Common myeloid progenitor, CD34-positive (primary cell): ENCODE measurements at regions not wholly inside any gene's neighbourhood (a gene's known extent, or its start where the extent isn't known, plus 50 kb on each side); places are given as distances from the start of the nearest gene placed in this dataset.

Experiments
- CTCF ChIA-PET: fragments of 350-600 bp; sonication (Branson Sonifier 250); formaldehyde crosslinking; loops from one replicate; lab custom pipeline; 2021; ENCODE audit warnings: antibody characterized with exemption; lab: Charles Lee
- POLR2A ChIA-PET: fragments of 350-600 bp; sonication (Branson Sonifier 250); formaldehyde crosslinking; loops from one replicate; lab custom pipeline; 2021; ENCODE audit warnings: antibody characterized with exemption; lab: Charles Lee
- DNase-seq, 3 donors: peaks; one replicate each; pipeline versions ENCODE4 v3.0.0 to v3.0.0-alpha.2; 2013
- H3K27ac ChIP-seq, 2 experiments: 1 replicate in 1 of 2; 2 replicates in 1 of 2; pipeline ENCODE4 v1.7.0; 2013; ENCODE audit warnings: inconsistent platforms in 2 of 2, low read length in 2 of 2, mild to moderate bottlenecking in 2 of 2, low read depth in 1 of 2, moderate library complexity in 1 of 2; ENCODE audit not compliant: severe bottlenecking in 2 of 2, insufficient read depth in 1 of 2, poor library complexity in 1 of 2
- H3K27me3 ChIP-seq, 5 experiments: replicated peaks in 2 of 5; 1 replicate in 3 of 5; 2 replicates in 2 of 5; pipeline versions ENCODE4 v1.6.1 to v1.7.0; 2013; ENCODE audit warnings: low read length in 4 of 5, mild to moderate bottlenecking in 2 of 5, moderate library complexity in 2 of 5, inconsistent platforms in 1 of 5; ENCODE audit not compliant: insufficient read depth in 5 of 5, control insufficient read depth in 4 of 5
- H3K36me3 ChIP-seq, 4 experiments: 1 replicate in 2 of 4; 2 replicates in 2 of 4; pipeline versions ENCODE4 v1.6.1 to v1.7.0; 2013; ENCODE audit warnings: low read length in 3 of 4, control low read depth in 1 of 4, mild to moderate bottlenecking in 1 of 4; ENCODE audit not compliant: control insufficient read depth in 4 of 4, insufficient read depth in 4 of 4
- H3K4me1 ChIP-seq, 4 experiments: 1 replicate in 3 of 4; 2 replicates in 1 of 4; pipeline versions ENCODE4 v1.6.1 to v1.7.1; 2013; ENCODE audit warnings: low read length in 3 of 4, mild to moderate bottlenecking in 3 of 4, control low read depth in 1 of 4, inconsistent platforms in 1 of 4, moderate library complexity in 1 of 4; ENCODE audit not compliant: control insufficient read depth in 4 of 4, insufficient read depth in 4 of 4; ENCODE audit errors: control extremely low read depth in 1 of 4
- H3K4me3 ChIP-seq, 7 experiments: 1 replicate in 4 of 7; 2 replicates in 3 of 7; pipeline versions ENCODE4 v1.5.1 to v1.7.0; 2013; ENCODE audit warnings: mild to moderate bottlenecking in 7 of 7, low read length in 6 of 7, moderate library complexity in 6 of 7, inconsistent platforms in 2 of 7, low read depth in 2 of 7, control low read depth in 1 of 7; ENCODE audit not compliant: insufficient read depth in 4 of 7, control insufficient read depth in 1 of 7; ENCODE audit errors: extremely low read depth in 1 of 7
- H3K9me3 ChIP-seq, 5 experiments: 1 replicate in 4 of 5; 2 replicates in 1 of 5; pipeline versions ENCODE4 v1.6.1 to v1.7.1; 2013; ENCODE audit warnings: low read length in 4 of 5, mild to moderate bottlenecking in 2 of 5, inconsistent platforms in 1 of 5, low read depth in 1 of 5, moderate library complexity in 1 of 5; ENCODE audit not compliant: control insufficient read depth in 4 of 5, insufficient read depth in 2 of 5; ENCODE audit errors: control extremely low read depth in 1 of 5
- WGBS: methylation state at CpG from one replicate; pipeline ENCODE4 v1.1.5; 2013; ENCODE audit not compliant: insufficient coverage; 5-methylcytosine and 5-hydroxymethylcytosine counted together

DNA sequence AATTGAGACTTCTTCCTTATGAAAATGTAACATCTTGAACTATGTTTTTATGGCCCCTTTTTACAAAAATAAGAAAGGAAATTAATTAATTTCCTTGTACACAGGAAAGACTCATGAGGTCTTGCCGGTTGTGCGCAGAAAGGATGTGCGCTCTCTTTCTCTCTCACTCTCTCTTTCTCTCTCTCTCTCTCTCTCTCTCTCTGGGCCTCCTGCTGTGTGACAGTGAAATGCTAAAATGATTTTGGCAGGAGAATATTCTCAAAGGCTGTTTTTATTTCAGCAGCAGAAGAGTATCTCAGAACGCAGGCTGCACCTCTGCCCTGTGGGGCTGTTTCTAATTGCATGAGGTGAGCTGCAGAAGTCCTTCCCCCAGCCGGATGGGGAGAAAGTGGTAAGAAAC is 349.0 kb downstream of the MID1IP1 start:
- ChIA-PET CTCF (interaction anchor here (0.8 to 4.6 kb wide), 7 partner anchors 8 to 394 kb away, joined by 3 to 21 read pairs (median 5); no protein-coding TSS in a partner anchor), POLR2A (no interaction called here)
- no peak for DNase-seq
- Histone ChIP-seq H3K9me3 (no peaks in the 10 kb centered on the region), H3K4me1 (peaks cover 0 to 15% (median 6%) of the 10 kb centered on the region in 4 experiments), H3K27me3 (no peaks in the 10 kb centered on the region), H3K36me3 (no peaks in the 10 kb centered on the region), H3K4me3 (no peak overlapping the region), H3K27ac (no peak overlapping the region)
- WGBS, result 87% methylated on average over 2 of the region's 5 CpGs

DNA sequence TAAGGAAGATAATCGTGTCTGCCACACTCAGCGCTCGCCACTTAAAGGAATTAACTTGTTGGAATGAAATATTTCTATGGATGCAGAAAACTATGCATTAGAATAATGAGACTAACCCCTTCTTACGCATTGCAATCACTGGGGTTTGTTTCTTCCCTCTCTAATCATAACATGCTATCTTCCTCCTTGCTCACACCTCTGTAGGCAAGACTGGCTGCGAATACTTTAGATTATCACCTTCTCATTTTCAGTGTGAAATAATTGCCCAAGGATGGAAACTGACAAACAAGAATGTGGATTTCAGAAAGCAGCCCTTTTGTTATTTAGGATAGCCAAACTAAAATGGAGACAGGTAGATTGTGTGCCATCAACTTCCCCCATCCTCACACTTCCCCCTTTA is 349.4 kb downstream of the MID1IP1 start:
- no peak overlapping the region for H3K27ac ChIP-seq
- H3K4me3 ChIP-seq, result no peak overlapping the region
- H3K36me3 ChIP-seq, result no peaks in the 10 kb centered on the region
- CTCF ChIA-PET, result interaction anchor here (1.4 to 4.6 kb wide), 3 partner anchors 15 to 383 kb away, joined by 4 to 21 read pairs (median 5); no protein-coding TSS in a partner anchor
- WGBS, result 57% methylated on average over 1 of the region's 5 CpGs
- POLR2A ChIA-PET, result no interaction called here
- H3K4me1 ChIP-seq, result peaks cover 0 to 14% (median 5%) of the 10 kb centered on the region in 4 experiments
- no peaks in the 10 kb centered on the region for H3K9me3 ChIP-seq
- DNase-seq, result no peak
- no peaks in the 10 kb centered on the region for H3K27me3 ChIP-seq

DNA sequence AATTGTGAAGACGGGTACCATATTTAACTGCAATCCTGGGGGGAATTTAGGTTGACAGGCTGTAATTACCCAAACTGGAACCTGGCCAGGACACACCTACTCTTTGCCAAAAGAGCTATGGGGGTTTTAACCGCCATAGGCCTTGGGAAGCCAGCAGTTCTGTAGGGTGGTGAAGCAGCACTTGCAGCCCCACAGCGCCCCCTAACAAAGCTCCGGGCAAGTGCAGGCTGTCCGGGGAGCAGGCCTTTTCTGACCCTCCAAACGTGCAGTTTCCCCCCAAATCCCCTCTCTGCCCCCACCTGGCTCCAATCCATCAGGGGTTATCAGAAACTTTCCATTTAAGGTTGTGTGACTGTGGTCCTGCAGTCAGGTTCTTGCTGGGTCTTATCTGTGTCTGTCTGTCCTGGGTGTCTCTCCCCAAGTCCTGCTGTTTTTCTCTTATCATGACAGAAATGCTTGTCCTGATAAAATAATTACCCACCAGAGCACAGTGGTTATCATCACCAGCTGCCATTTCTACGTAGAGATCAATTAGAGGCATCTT is 350.9 kb downstream of the MID1IP1 start:
- no peaks in the 10 kb centered on the region for H3K36me3 ChIP-seq
- ChIA-PET CTCF (interaction anchor here (0.8 to 4.6 kb wide), 7 partner anchors 17 to 433 kb away, joined by 3 to 21 read pairs (median 3); no protein-coding TSS in a partner anchor), POLR2A (no interaction called here)
- DNase-seq, result peak; percentile 42 to 65 (median 55)
- H3K9me3 ChIP-seq, result no peaks in the 10 kb centered on the region
- H3K4me3 ChIP-seq, result no peak overlapping the region
- no peaks in the 10 kb centered on the region for H3K27me3 ChIP-seq
- 47% methylated on average over 6 of the region's 7 CpGs for WGBS
- no peak overlapping the region for H3K27ac ChIP-seq
- H3K4me1 ChIP-seq, result peaks cover 0 to 14% (median 5%) of the 10 kb centered on the region in 4 experiments

DNA sequence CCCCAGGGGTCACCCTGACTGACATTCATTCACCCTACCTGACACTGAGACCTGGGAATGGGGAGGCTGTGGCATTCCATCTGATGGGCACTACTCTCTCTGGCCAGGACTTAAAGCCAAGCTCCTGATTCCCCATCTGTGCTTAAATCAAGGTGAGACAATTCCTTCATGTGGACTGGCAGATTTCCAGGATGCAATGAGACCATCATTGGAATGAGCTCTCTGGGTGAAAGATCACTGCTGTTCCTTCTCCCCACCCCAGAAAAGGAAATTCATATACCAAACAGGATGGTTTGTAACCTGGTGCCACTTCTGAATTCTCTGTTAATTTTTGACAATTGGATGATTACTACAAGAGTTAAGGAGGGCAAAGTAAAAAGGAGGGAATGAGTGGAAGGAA is 354.8 kb downstream of the MID1IP1 start:
- Histone ChIP-seq H3K4me3 (no peak overlapping the region), H3K27ac (no peak overlapping the region), H3K36me3 (no peaks in the 10 kb centered on the region), H3K9me3 (no peaks in the 10 kb centered on the region), H3K4me1 (peaks cover 0 to 12% (median 5%) of the 10 kb centered on the region in 4 experiments), H3K27me3 (peaks cover 0 to 4% (median 0%) of the 10 kb centered on the region in 5 experiments)
- CTCF ChIA-PET, result interaction anchor here (0.8 kb wide), 1 partner anchor 11 kb away, joined by 3 read pairs; no protein-coding TSS in a partner anchor
- DNase-seq, result no peak
- POLR2A ChIA-PET, result no interaction called here

DNA sequence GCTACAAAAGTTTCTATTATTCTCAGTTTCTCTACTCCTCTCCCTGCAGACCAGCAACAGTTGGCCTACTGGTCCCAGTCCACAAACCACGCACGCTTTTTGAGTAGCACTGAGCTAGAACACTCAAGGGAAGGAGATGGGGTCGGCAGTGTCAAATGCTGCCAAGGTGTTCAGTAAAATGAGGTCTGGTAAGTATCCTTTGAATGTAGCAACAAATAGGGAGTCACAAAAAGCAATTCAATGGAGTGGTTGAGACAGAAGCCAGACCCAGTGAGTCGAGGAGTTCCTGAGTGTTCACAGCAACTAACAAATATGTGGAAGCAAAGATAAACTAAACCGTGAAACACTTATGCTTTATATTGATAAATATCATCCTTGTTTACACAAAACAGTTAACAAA is 355.7 kb downstream of the MID1IP1 start:
- ChIA-PET POLR2A (no interaction called here), CTCF (no interaction called here)
- Histone ChIP-seq H3K27ac (no peak overlapping the region), H3K4me1 (peaks cover 0 to 15% (median 10%) of the 10 kb centered on the region in 4 experiments), H3K36me3 (no peaks in the 10 kb centered on the region), H3K4me3 (no peak overlapping the region), H3K27me3 (peaks cover 0 to 14% (median 0%) of the 10 kb centered on the region in 5 experiments), H3K9me3 (no peaks in the 10 kb centered on the region)
- DNase-seq, result no peak
- 54% methylated on average over 4 of the region's 5 CpGs for WGBS

DNA sequence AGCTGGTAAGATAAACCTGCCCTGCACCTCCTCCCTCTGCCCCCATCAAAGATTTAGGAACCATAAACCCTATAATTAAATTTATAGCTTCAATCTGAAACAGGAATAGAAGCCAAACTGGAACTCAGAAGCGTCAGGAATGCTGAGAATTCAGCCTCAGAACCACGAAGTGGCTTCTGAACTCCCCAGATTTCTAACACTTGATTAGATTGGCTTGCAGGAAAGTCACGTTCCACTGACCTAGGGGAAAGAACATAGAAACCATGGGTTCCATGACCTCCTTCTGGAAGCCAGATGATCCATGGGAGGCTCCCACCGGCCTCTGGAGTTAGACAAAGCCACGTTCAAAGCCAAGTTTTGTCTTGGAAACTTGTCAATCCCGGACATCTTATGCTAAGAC is 356.5 kb downstream of the MID1IP1 start:
- CTCF ChIA-PET, result interaction anchor here (1.3 kb wide), 1 partner anchor 9 kb away, joined by 6 read pairs; no protein-coding TSS in a partner anchor
- H3K4me3 ChIP-seq, result no peak overlapping the region
- POLR2A ChIA-PET, result no interaction called here
- H3K27ac ChIP-seq, result no peak overlapping the region
- no peaks in the 10 kb centered on the region for H3K9me3 ChIP-seq
- no peaks in the 10 kb centered on the region for H3K36me3 ChIP-seq
- 53% methylated on average over 6 of the region's 6 CpGs for whole genome bisulfite sequencing
- H3K27me3 ChIP-seq, result peaks cover 0 to 21% (median under 1%) of the 10 kb centered on the region in 5 experiments
- no peak for DNase-seq
- H3K4me1 ChIP-seq, result peaks cover 0 to 20% (median 12%) of the 10 kb centered on the region in 4 experiments
